Neural crest cell (in vitro differentiated cells): ENCODE measurements at regions not wholly inside any gene's neighbourhood (a gene's known extent, or its start where the extent isn't known, plus 50 kb on each side); places are given as distances from the start of the nearest gene placed in this dataset.

Experiments used
- DNase-seq: peaks from one replicate; pipeline ENCODE4 v3.0.0; 2021; ENCODE audit warnings: low read depth, mixed read lengths, low spot score
- H3K27ac Mint-ChIP-seq: one replicate; pipeline ENCODE4 v1.8.0; 2021; ENCODE audit warnings: mild to moderate bottlenecking, mixed read lengths; ENCODE audit not compliant: unreplicated experiment
- H3K27me3 Mint-ChIP-seq: 2 replicates; pipeline ENCODE4 v1.8.0; 2021; ENCODE audit warnings: low read depth, mild to moderate bottlenecking, mixed read lengths
- H3K36me3 Mint-ChIP-seq: 2 replicates; pipeline ENCODE4 v1.8.0; 2021; ENCODE audit warnings: low read depth, mild to moderate bottlenecking, mixed read lengths
- H3K4me1 Mint-ChIP-seq: 2 replicates; pipeline ENCODE4 v1.8.0; 2021; ENCODE audit warnings: mixed read lengths
- H3K4me3 Mint-ChIP-seq: one replicate; pipeline ENCODE4 v1.8.0; 2021; ENCODE audit warnings: mild to moderate bottlenecking, mixed read lengths
- H3K9me3 Mint-ChIP-seq: 2 replicates; pipeline ENCODE4 v1.8.0; 2021; ENCODE audit warnings: mixed read lengths
- TF ChIP-seq, protein P1 (sequence below): fragments of 200-600 bp; sonication (generic); conservative IDR thresholded peaks from 2 replicates; pipeline ENCODE4 v1.5.0; 2021; ENCODE audit warnings: antibody characterized with exemption, mild to moderate bottlenecking

DNA sequence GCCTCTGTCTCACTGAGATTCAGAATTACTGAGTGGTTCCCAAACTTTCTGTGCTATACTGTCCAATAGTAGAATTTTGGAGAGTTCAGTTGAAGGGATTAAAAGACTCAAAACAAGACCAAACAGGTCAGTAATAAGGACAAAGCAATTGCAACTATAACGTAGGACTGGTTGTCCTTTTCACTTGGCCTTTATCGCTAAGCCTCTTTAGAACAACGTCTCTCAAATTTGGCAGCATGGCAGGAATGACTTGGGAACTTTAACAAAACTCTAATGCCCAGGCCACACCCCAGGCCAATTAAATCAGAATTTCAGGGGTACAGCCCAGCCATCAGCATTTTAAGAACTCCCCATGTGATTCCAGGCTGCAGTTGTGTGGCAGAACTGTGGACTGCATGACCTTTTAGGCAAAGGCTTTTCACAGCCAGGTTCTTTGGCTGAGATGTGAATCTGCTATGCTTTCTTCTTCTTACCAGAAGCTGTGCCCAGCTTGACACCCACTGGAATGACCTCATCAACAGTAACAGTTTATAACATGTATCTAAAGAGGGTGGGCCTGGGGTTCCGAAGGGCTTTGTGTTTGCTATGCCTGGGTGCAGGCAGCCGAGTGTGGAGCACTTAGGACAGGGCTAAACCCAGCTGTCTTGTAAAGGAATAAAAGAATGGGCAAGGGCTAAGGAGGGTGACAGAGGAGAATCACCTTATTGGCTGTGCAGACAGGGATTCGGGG lies 226.2 kb upstream of the PRICKLE2 start:
- Mint-ChIP-seq H3K27ac (peak overlapping the region; percentile 9), H3K4me1 (peaks cover 22% of the 10 kb centered on the region), H3K4me3 (no peak overlapping the region), H3K9me3 (no peaks in the 10 kb centered on the region), H3K27me3 (no peaks in the 10 kb centered on the region), H3K36me3 (no peaks in the 10 kb centered on the region)
- TF ChIP-seq, protein P1, sequence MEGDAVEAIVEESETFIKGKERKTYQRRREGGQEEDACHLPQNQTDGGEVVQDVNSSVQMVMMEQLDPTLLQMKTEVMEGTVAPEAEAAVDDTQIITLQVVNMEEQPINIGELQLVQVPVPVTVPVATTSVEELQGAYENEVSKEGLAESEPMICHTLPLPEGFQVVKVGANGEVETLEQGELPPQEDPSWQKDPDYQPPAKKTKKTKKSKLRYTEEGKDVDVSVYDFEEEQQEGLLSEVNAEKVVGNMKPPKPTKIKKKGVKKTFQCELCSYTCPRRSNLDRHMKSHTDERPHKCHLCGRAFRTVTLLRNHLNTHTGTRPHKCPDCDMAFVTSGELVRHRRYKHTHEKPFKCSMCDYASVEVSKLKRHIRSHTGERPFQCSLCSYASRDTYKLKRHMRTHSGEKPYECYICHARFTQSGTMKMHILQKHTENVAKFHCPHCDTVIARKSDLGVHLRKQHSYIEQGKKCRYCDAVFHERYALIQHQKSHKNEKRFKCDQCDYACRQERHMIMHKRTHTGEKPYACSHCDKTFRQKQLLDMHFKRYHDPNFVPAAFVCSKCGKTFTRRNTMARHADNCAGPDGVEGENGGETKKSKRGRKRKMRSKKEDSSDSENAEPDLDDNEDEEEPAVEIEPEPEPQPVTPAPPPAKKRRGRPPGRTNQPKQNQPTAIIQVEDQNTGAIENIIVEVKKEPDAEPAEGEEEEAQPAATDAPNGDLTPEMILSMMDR, result no peak
- DNase-seq, result no peak

DNA sequence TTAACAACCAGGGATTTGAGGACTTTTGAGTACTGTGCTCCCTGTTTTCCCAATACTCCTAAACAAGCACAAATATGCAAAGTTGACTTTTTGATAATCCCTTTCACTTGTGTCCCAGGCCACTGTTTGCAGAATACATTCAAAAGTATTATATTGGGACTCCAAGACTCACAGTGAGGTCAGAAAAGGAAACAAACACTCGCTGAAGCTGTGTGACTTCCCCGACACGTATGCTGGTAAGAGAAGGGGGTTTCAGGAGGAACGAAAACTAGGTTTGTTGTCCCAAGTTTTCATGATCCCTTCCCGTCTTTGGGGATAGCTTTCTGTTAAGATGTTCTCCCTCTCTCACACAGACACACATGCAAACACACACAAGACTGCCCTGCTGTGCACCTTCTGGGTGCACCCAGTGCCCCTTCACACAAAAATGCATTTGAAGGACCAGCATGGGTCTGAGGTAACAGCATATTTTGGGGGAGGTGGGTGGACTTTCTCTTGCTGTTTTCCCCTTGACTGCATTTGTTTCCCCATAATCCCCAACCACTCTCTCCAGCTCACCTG lies 225.2 kb upstream of the PRICKLE2 start:
- H3K27me3 Mint-ChIP-seq, result peaks cover 5% of the 10 kb centered on the region
- TF ChIP-seq, protein P1, result no peak
- H3K4me3 Mint-ChIP-seq, result no peak overlapping the region
- H3K27ac Mint-ChIP-seq, result no peak overlapping the region
- peaks cover 12% of the 10 kb centered on the region for H3K4me1 Mint-ChIP-seq
- no peaks in the 10 kb centered on the region for H3K36me3 Mint-ChIP-seq
- no peaks in the 10 kb centered on the region for H3K9me3 Mint-ChIP-seq
- no peak for DNase-seq

DNA sequence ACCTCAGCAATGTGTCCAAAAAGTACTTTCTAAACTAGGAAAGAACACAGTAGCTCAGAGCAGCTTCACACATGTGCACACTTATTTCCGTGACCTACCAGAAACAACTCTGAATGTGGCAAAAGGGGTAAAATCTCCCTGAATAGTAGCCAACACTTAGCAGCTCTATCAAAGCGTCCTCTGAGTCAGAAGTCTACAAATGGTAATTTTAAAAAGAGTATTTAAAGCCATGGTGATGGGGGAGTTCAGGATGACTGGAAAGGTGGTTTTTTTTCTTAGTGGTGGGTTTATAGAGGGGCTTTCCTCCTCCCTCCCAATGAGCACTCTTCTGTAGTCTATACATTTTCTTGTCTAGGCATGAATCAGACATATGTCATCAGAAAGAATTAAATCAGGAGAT lies 223.8 kb upstream of the PRICKLE2 start:
- H3K36me3 Mint-ChIP-seq, result no peaks in the 10 kb centered on the region
- peaks cover 13% of the 10 kb centered on the region for H3K27me3 Mint-ChIP-seq
- peaks cover 13% of the 10 kb centered on the region for H3K4me1 Mint-ChIP-seq
- TF ChIP-seq, protein P1, result no peak
- DNase-seq, result no peak
- no peak overlapping the region for H3K27ac Mint-ChIP-seq
- no peak overlapping the region for H3K4me3 Mint-ChIP-seq
- H3K9me3 Mint-ChIP-seq, result no peaks in the 10 kb centered on the region

DNA sequence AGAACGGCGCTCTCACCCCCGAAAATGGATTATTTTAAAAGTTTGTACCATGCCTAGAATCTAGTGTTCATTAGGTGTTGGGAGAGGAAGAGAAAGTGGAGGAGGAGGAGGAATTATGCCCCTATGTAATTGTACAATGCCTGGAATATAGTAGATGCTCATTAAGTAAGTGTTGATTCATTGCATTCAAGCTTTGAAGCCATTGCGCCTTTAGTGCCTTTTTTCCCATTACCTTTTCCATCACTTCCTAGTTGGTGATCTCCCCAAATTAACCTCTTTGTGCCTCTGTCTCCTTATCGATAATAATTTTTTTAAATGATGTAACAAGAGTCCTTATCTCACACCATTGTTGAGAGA lies 220.7 kb upstream of the PRICKLE2 start:
- H3K27ac Mint-ChIP-seq, result no peak overlapping the region
- peaks cover 31% of the 10 kb centered on the region for H3K4me1 Mint-ChIP-seq
- TF ChIP-seq, protein P1, result no peak
- no peaks in the 10 kb centered on the region for H3K36me3 Mint-ChIP-seq
- H3K9me3 Mint-ChIP-seq, result no peaks in the 10 kb centered on the region
- DNase-seq, result no peak
- peaks cover 28% of the 10 kb centered on the region for H3K27me3 Mint-ChIP-seq
- H3K4me3 Mint-ChIP-seq, result peak overlapping the region; percentile 80

DNA sequence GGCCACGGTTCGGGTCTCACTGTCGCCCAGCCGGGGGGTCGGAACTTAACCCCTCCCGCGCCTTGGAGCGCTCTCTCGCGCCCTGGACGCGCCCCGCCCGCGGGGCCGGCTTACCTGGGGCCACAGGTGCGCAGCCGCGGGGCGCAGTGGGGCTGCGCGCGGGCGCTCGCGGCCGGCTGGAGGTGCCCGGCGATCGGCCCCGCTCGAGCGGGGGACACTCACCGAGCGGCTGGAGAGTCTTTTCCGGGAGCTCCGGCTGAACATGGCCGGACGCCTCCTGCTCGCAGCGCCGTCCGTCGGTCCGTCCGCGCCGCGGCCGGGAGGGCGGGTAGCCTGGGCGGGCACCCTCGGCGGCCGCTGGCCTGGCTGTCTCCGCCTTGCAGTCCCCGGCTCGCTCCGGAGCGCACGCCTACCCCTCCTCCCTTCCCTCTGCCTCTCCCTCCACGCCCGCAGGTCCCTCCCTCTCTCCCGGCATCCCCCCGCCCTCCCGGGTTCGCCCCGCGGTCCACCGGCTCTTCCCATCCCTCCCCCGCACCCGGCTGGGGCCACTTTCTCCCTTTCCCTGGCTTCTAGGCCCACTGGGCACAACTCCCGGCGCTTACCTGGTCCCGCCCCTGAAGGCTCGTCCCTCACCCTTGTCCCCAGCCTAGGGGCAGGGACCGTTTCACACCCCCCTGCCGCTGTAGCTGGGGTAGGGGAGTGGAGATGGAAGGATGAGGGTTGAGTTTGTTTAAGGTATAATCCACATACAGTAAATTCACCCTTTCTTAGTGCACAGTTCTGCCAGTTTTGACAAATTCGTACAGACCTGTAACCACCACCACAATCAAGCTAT lies 220.1 kb upstream of the PRICKLE2 start:
- no peak overlapping the region for H3K27ac Mint-ChIP-seq
- no peaks in the 10 kb centered on the region for H3K9me3 Mint-ChIP-seq
- peak overlapping the region; percentile 86 for H3K4me3 Mint-ChIP-seq
- peaks cover 31% of the 10 kb centered on the region for H3K4me1 Mint-ChIP-seq
- no peaks in the 10 kb centered on the region for H3K36me3 Mint-ChIP-seq
- peak; percentile 61 for DNase-seq
- TF ChIP-seq, protein P1, result no peak
- H3K27me3 Mint-ChIP-seq, result peaks cover 28% of the 10 kb centered on the region
